ENCODE measurements at regions not wholly inside any gene's neighbourhood (a gene's known extent, or its start where the extent isn't known, plus 50 kb on each side); places are given as distances from the start of the nearest gene placed in this dataset.
"Not testable (repeated sequence)": the region's sequence is repeated elsewhere in the genome, so short reads cannot be mapped to it uniquely, and the experiment has no call there.

GRCh38 chr5:4018007-4018406 is 422.4 kb downstream of the IRX1 start:
- no peak for DNase-seq (ENCODE audit: low read depth in 3 of 3)

GRCh38 chr5:4019009-4019769 is 423.6 kb downstream of the IRX1 start:
- DNase-seq (ENCODE audit: low read depth in 3 of 3) = no peak

GRCh38 chr5:4019841-4020240 is 424.2 kb downstream of the IRX1 start:
- DNase-seq (ENCODE audit: low read depth in 3 of 3) = no peak

GRCh38 chr5:4020400-4020799 is 424.8 kb downstream of the IRX1 start:
- no peak for DNase-seq (ENCODE audit: low read depth in 3 of 3)

GRCh38 chr5:4022056-4022670 is 426.5 kb downstream of the IRX1 start:
- DNase-seq (ENCODE audit: low read depth in 3 of 3) = no peak

- no peak for DNase-seq (ENCODE audit: low read depth in 3 of 3)
Observed at GRCh38 chr5:4023091-4023752, 427.6 kb downstream of the IRX1 start.

GRCh38 chr5:4023753-4024335 is 428.2 kb downstream of the IRX1 start:
- DNase-seq (ENCODE audit: low read depth in 3 of 3) = no peak

GRCh38 chr5:4027088-4027734 is 431.6 kb downstream of the IRX1 start:
- DNase-seq (ENCODE audit: low read depth in 3 of 3) = no peak

GRCh38 chr5:4028384-4028783 is 432.8 kb downstream of the IRX1 start:
- DNase-seq (ENCODE audit: low read depth in 3 of 3) = no peak

- not testable (repeated sequence) for DNase-seq (ENCODE audit: low read depth in 3 of 3)
Observed at GRCh38 chr5:4033546-4033945, 437.9 kb downstream of the IRX1 start.

- no peak for DNase-seq (ENCODE audit: low read depth in 3 of 3)
Observed at GRCh38 chr5:4036861-4037260, 441.2 kb downstream of the IRX1 start.

- no peak for DNase-seq (ENCODE audit: low read depth in 3 of 3)
Observed at GRCh38 chr5:4038994-4039393, 443.4 kb downstream of the IRX1 start.

- DNase-seq (ENCODE audit: low read depth in 3 of 3) = no peak
Observed at GRCh38 chr5:4042311-4042710, 446.7 kb downstream of the IRX1 start.

GRCh38 chr5:4043135-4043534 is 447.5 kb downstream of the IRX1 start:
- no peak for DNase-seq (ENCODE audit: low read depth in 3 of 3)

GRCh38 chr5:4044881-4045280 is 449.2 kb downstream of the IRX1 start:
- DNase-seq (ENCODE audit: low read depth in 3 of 3) = no peak

GRCh38 chr5:4048398-4048797 is 452.8 kb downstream of the IRX1 start:
- DNase-seq (ENCODE audit: low read depth in 3 of 3) = no peak

GRCh38 chr5:4050203-4050602 is 454.6 kb downstream of the IRX1 start:
- no peak for DNase-seq (ENCODE audit: low read depth in 3 of 3)

GRCh38 chr5:4053136-4053535 is 457.5 kb downstream of the IRX1 start:
- DNase-seq (ENCODE audit: low read depth in 3 of 3) = no peak

GRCh38 chr5:4054092-4054491 is 458.5 kb downstream of the IRX1 start:
- no peak for DNase-seq (ENCODE audit: low read depth in 3 of 3)

- DNase-seq (ENCODE audit: low read depth in 3 of 3) = no peak
Observed at GRCh38 chr5:4058899-4059298, 463.3 kb downstream of the IRX1 start.

- DNase-seq (ENCODE audit: low read depth in 3 of 3) = no peak
Observed at GRCh38 chr5:4065472-4066320, 470.1 kb downstream of the IRX1 start.

All from stimulated activated CD4-positive, alpha-beta T cell treated with anti-CD3 and anti-CD28 coated beads, TNF-alpha, amount 100 ng/mL, for 4 hours (primary cell).